Right atrium auricular region (tissue), 2 donors: ENCODE measurements at regions not wholly inside any gene's neighbourhood (a gene's known extent, or its start where the extent isn't known, plus 50 kb on each side); places are given as distances from the start of the nearest gene placed in this dataset.
"Not testable (repeated sequence)": the region's sequence is repeated elsewhere in the genome, so short reads cannot be mapped to it uniquely, and the experiment has no call there.

ENCODE experiments used
- DNase-seq: peaks from one replicate; pipeline ENCODE4 v3.0.0-alpha.2; 2019; ENCODE audit warnings: low spot score
- H3K27ac ChIP-seq, 2 donors: fragments of 200-600 bp; sonication (generic); 1 replicate in 1 of 2; 2 replicates in 1 of 2; pipeline ENCODE4 v1.5.1; 2016 to 2019
- H3K27me3 ChIP-seq, 2 donors: fragments of 200-600 bp; sonication (generic); one replicate each; pipeline versions ENCODE4 v1.5.1 to v1.6.0; 2017 to 2019
- H3K36me3 ChIP-seq: fragments of 200-600 bp; sonication (generic); one replicate; pipeline ENCODE4 v1.5.1; 2016
- H3K4me1 ChIP-seq, 2 donors: fragments of 200-600 bp; sonication (generic); one replicate each; pipeline versions ENCODE4 v1.5.1 to v1.6.0; 2017 to 2019
- H3K4me3 ChIP-seq, 2 donors: fragments of 200-600 bp; sonication (generic); 1 replicate in 1 of 2; 2 replicates in 1 of 2; pipeline ENCODE4 v1.5.1; 2017 to 2019; ENCODE audit warnings: mild to moderate bottlenecking in 1 of 2, moderate library complexity in 1 of 2
- H3K9me3 ChIP-seq, 2 donors: fragments of 200-600 bp; sonication (generic); one replicate each; pipeline ENCODE4 v1.5.1; 2019
- CTCF ChIP-seq, 2 donors: fragments of 200-600 bp; sonication (generic); IDR thresholded peaks; one replicate each; pipeline ENCODE4 v1.5.1; 2019; ENCODE audit warnings: antibody characterized with exemption in 2 of 2

GRCh38 chr3:182637350-182638110 is 155.8 kb upstream of the ATP11B start:
- Histone ChIP-seq H3K4me1 (no peaks in the 10 kb centered on the region), H3K9me3 (no peaks in the 10 kb centered on the region), H3K27me3 (no peaks in the 10 kb centered on the region), H3K27ac (no peak overlapping the region), H3K36me3 (no peaks in the 10 kb centered on the region), H3K4me3 (no peak overlapping the region)
- no peak for TF ChIP-seq CTCF (IDR thresholded peaks at IDR 0.05)
- no peak for DNase-seq

- no peak overlapping the region for H3K4me3 ChIP-seq
- no peaks in the 10 kb centered on the region for H3K9me3 ChIP-seq
- DNase-seq = no peak
- no peak for TF ChIP-seq CTCF (IDR thresholded peaks at IDR 0.05)
- no peaks in the 10 kb centered on the region for H3K36me3 ChIP-seq
- no peak overlapping the region for H3K27ac ChIP-seq
- no peaks in the 10 kb centered on the region for H3K27me3 ChIP-seq
- no peaks in the 10 kb centered on the region for H3K4me1 ChIP-seq
Observed at GRCh38 chr3:182644013-182644412, 149.3 kb upstream of the ATP11B start.

GRCh38 chr3:182644790-182645433 is 148.4 kb upstream of the ATP11B start:
- H3K4me1 ChIP-seq = no peaks in the 10 kb centered on the region
- no peak for TF ChIP-seq CTCF (IDR thresholded peaks at IDR 0.05)
- H3K36me3 ChIP-seq = no peaks in the 10 kb centered on the region
- no peak for DNase-seq
- no peaks in the 10 kb centered on the region for H3K27me3 ChIP-seq
- H3K4me3 ChIP-seq = no peak overlapping the region
- no peak overlapping the region for H3K27ac ChIP-seq
- H3K9me3 ChIP-seq = no peaks in the 10 kb centered on the region

- Histone ChIP-seq H3K4me3 (no peak overlapping the region), H3K9me3 (no peaks in the 10 kb centered on the region), H3K27me3 (no peaks in the 10 kb centered on the region), H3K27ac (no peak overlapping the region), H3K4me1 (no peaks in the 10 kb centered on the region), H3K36me3 (no peaks in the 10 kb centered on the region)
- DNase-seq = no peak
- TF ChIP-seq CTCF (IDR thresholded peaks at IDR 0.05) = no peak
Observed at GRCh38 chr3:182650568-182651128, 142.7 kb upstream of the ATP11B start.

GRCh38 chr3:182651461-182651860 is 141.8 kb upstream of the ATP11B start:
- H3K9me3 ChIP-seq = no peaks in the 10 kb centered on the region
- DNase-seq = no peak
- H3K27me3 ChIP-seq = no peaks in the 10 kb centered on the region
- TF ChIP-seq CTCF (IDR thresholded peaks at IDR 0.05) = no peak
- no peaks in the 10 kb centered on the region for H3K4me1 ChIP-seq
- no peak overlapping the region for H3K4me3 ChIP-seq
- no peaks in the 10 kb centered on the region for H3K36me3 ChIP-seq
- no peak overlapping the region for H3K27ac ChIP-seq

- H3K36me3 ChIP-seq, H3K4me3 ChIP-seq, DNase-seq, H3K27me3 ChIP-seq, H3K9me3 ChIP-seq, H3K4me1 ChIP-seq, H3K27ac ChIP-seq: not testable (repeated sequence)
Observed at GRCh38 chr3:182653065-182653464, 140.2 kb upstream of the ATP11B start.
